GM12878 (cell line): ENCODE measurements at regions not wholly inside any gene's neighbourhood (a gene's known extent, or its start where the extent isn't known, plus 50 kb on each side); places are given as distances from the start of the nearest gene placed in this dataset.

Source experiments
- BHLHE40 ChIP-seq, 2 experiments: fragments of 450-650 bp in 1 of 2; IDR thresholded peaks; 2 replicates each; pipeline ENCODE4 v1.6.1; 2011 to 2017; ENCODE audit warnings: low read depth in 2 of 2, borderline replicate concordance in 1 of 2, improper control_type of control experiment in 1 of 2, low read length in 1 of 2, mild to moderate bottlenecking in 1 of 2
- IRF4 ChIP-seq: IDR thresholded peaks from 2 replicates; pipeline ENCODE4 v1.6.1; 2011; ENCODE audit warnings: low read depth, low read length
- MYC ChIP-seq: IDR thresholded peaks from 2 replicates; pipeline ENCODE4 v1.6.1; 2011; ENCODE audit warnings: mild to moderate bottlenecking, low read length, moderate library complexity, inconsistent platforms; ENCODE audit not compliant: insufficient read depth, insufficient replicate concordance, insufficient read length, severe bottlenecking
- NRF1 ChIP-seq: conservative IDR thresholded peaks from 2 replicates; pipeline ENCODE4 v1.6.1; 2011; ENCODE audit warnings: mild to moderate bottlenecking, low read depth, low read length, improper control_type of control experiment
- POLR2AphosphoS2 ChIP-seq: IDR thresholded peaks from 2 replicates; pipeline ENCODE4 v1.6.1; 2011; ENCODE audit warnings: low read depth, mild to moderate bottlenecking, low read length, improper control_type of control experiment, moderate library complexity
- ZNF24 ChIP-seq: fragments of 450-650 bp; IDR thresholded peaks from 2 replicates; pipeline ENCODE4 v1.6.1; 2017; ENCODE audit warnings: antibody characterized with exemption, mild to moderate bottlenecking
- TF ChIP-seq, protein P1 (sequence below): fragments of 450-650 bp; formaldehyde crosslinking; IDR thresholded peaks from 2 replicates; pipeline ENCODE4 v1.5.0; 2022; ENCODE audit warnings: mild to moderate bottlenecking, missing genetic modification characterization
- TF ChIP-seq, protein P2 (sequence below): IDR thresholded peaks from 2 replicates; pipeline ENCODE4 v1.6.1; 2011; ENCODE audit warnings: low read depth, low read length, improper control_type of control experiment, borderline replicate concordance
- TF ChIP-seq, protein P3 (sequence below): fragments of 450-650 bp; IDR thresholded peaks from 2 replicates; pipeline ENCODE4 v1.6.1; 2017; ENCODE audit warnings: antibody characterized with exemption, mild to moderate bottlenecking, moderate library complexity

DNA sequence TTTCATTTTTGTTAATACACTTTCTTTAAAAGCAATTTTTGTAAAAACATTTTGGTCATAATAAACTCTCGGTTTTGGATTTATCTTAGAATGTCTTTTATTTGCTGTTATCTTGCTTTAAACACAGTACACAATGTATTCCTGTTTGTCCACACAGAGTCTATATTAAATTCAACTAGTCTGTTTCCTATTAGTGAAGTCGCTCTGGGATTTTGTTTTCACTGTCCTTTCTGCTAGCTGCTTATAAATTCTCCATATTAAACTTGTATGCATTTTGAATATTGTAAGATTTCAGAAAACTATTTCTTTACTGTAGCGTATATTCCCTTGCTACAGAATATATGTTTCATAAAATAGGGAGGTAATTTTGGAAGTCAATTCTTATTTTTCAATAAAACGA, 630.2 kb downstream of the HDGFL1 start (continued):
- TF ChIP-seq, protein P1, sequence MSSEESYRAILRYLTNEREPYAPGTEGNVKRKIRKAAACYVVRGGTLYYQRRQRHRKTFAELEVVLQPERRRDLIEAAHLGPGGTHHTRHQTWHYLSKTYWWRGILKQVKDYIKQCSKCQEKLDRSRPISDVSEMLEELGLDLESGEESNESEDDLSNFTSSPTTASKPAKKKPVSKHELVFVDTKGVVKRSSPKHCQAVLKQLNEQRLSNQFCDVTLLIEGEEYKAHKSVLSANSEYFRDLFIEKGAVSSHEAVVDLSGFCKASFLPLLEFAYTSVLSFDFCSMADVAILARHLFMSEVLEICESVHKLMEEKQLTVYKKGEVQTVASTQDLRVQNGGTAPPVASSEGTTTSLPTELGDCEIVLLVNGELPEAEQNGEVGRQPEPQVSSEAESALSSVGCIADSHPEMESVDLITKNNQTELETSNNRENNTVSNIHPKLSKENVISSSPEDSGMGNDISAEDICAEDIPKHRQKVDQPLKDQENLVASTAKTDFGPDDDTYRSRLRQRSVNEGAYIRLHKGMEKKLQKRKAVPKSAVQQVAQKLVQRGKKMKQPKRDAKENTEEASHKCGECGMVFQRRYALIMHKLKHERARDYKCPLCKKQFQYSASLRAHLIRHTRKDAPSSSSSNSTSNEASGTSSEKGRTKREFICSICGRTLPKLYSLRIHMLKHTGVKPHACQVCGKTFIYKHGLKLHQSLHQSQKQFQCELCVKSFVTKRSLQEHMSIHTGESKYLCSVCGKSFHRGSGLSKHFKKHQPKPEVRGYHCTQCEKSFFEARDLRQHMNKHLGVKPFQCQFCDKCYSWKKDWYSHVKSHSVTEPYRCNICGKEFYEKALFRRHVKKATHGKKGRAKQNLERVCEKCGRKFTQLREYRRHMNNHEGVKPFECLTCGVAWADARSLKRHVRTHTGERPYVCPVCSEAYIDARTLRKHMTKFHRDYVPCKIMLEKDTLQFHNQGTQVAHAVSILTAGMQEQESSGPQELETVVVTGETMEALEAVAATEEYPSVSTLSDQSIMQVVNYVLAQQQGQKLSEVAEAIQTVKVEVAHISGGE (CRISPR knock-in tag): no peak
- TF ChIP-seq NRF1 (no peak), ZNF24 (no peak), MYC (no peak), BHLHE40 (IDR thresholded peaks at IDR 0.05; ENCODE audit: borderline replicate concordance in 1 of 2, low read depth in 2 of 2, low read length in 1 of 2) (no peak), POLR2AphosphoS2 (no peak), IRF4 (no peak)
- TF ChIP-seq, protein P2, sequence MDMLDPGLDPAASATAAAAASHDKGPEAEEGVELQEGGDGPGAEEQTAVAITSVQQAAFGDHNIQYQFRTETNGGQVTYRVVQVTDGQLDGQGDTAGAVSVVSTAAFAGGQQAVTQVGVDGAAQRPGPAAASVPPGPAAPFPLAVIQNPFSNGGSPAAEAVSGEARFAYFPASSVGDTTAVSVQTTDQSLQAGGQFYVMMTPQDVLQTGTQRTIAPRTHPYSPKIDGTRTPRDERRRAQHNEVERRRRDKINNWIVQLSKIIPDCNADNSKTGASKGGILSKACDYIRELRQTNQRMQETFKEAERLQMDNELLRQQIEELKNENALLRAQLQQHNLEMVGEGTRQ: no peak
- TF ChIP-seq, protein P3, sequence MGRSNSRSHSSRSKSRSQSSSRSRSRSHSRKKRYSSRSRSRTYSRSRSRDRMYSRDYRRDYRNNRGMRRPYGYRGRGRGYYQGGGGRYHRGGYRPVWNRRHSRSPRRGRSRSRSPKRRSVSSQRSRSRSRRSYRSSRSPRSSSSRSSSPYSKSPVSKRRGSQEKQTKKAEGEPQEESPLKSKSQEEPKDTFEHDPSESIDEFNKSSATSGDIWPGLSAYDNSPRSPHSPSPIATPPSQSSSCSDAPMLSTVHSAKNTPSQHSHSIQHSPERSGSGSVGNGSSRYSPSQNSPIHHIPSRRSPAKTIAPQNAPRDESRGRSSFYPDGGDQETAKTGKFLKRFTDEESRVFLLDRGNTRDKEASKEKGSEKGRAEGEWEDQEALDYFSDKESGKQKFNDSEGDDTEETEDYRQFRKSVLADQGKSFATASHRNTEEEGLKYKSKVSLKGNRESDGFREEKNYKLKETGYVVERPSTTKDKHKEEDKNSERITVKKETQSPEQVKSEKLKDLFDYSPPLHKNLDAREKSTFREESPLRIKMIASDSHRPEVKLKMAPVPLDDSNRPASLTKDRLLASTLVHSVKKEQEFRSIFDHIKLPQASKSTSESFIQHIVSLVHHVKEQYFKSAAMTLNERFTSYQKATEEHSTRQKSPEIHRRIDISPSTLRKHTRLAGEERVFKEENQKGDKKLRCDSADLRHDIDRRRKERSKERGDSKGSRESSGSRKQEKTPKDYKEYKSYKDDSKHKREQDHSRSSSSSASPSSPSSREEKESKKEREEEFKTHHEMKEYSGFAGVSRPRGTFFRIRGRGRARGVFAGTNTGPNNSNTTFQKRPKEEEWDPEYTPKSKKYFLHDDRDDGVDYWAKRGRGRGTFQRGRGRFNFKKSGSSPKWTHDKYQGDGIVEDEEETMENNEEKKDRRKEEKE: no peak
- TF ChIP-seq, all 136 proteins: peak for 0
